CD8-positive, alpha-beta memory T cell (primary cell): ENCODE measurements at regions not wholly inside any gene's neighbourhood (a gene's known extent, or its start where the extent isn't known, plus 50 kb on each side); places are given as distances from the start of the nearest gene placed in this dataset.
A peak's percentile ranks its signal among the peaks of the same experiment; 100 is the strongest.

Experiments used
- CTCF ChIA-PET: fragments of 350-600 bp; sonication (Branson Sonifier 250); formaldehyde crosslinking; loops from one replicate; lab custom pipeline; 2021; ENCODE audit warnings: antibody characterized with exemption; lab: Charles Lee
- POLR2A ChIA-PET: fragments of 350-600 bp; sonication (Branson Sonifier 250); formaldehyde crosslinking; loops from one replicate; lab custom pipeline; 2021; ENCODE audit warnings: antibody characterized with exemption; lab: Charles Lee
- DNase-seq, 5 donors: peaks; one replicate each; pipeline versions ENCODE4 v3.0.0 to v3.0.0-alpha.2; 2020 to 2022; ENCODE audit warnings: mixed read lengths in 1 of 5
- H3K27ac ChIP-seq: one replicate; pipeline ENCODE4 v1.7.0; 2013; ENCODE audit warnings: low read depth, mild to moderate bottlenecking, low read length, moderate library complexity
- H3K27me3 ChIP-seq: 2 replicates; pipeline ENCODE4 v1.7.0; 2013; ENCODE audit warnings: low read length, mild to moderate bottlenecking; ENCODE audit not compliant: insufficient read depth, poor library complexity, severe bottlenecking
- H3K36me3 ChIP-seq: 2 replicates; pipeline ENCODE4 v1.7.0; 2013; ENCODE audit warnings: mild to moderate bottlenecking, low read length, moderate library complexity; ENCODE audit not compliant: insufficient read depth
- H3K4me1 ChIP-seq: 2 replicates; pipeline ENCODE4 v1.7.0; 2013; ENCODE audit warnings: mild to moderate bottlenecking, low read length, moderate library complexity; ENCODE audit not compliant: insufficient read depth
- H3K4me3 ChIP-seq: 2 replicates; pipeline ENCODE4 v1.7.0; 2013; ENCODE audit warnings: mild to moderate bottlenecking, low read length
- H3K9me3 ChIP-seq: 2 replicates; pipeline ENCODE4 v1.7.0; 2013; ENCODE audit warnings: mild to moderate bottlenecking, low read length
- H3K27ac Mint-ChIP-seq, 8 donors: one replicate each; pipeline ENCODE4 v1.8.0; 2020 to 2021; ENCODE audit warnings: mixed read lengths in 8 of 8, mild to moderate bottlenecking in 6 of 8, inconsistent platforms in 3 of 8, moderate library complexity in 3 of 8
- H3K27me3 Mint-ChIP-seq, 2 donors: one replicate each; pipeline ENCODE4 v1.8.0; 2020 to 2021; ENCODE audit warnings: mixed read lengths in 2 of 2, mild to moderate bottlenecking in 1 of 2, moderate library complexity in 1 of 2
- H3K36me3 Mint-ChIP-seq, 3 donors: one replicate each; pipeline ENCODE4 v1.8.0; 2020 to 2021; ENCODE audit warnings: mixed read lengths in 3 of 3, inconsistent platforms in 1 of 3, mild to moderate bottlenecking in 1 of 3
- H3K4me1 Mint-ChIP-seq, 3 donors: one replicate each; pipeline ENCODE4 v1.8.0; 2020 to 2021; ENCODE audit warnings: mixed read lengths in 3 of 3, inconsistent platforms in 1 of 3, mild to moderate bottlenecking in 1 of 3
- H3K4me3 Mint-ChIP-seq, 7 donors: one replicate each; pipeline ENCODE4 v1.8.0; 2020 to 2021; ENCODE audit warnings: mixed read lengths in 7 of 7, mild to moderate bottlenecking in 6 of 7, moderate library complexity in 4 of 7, inconsistent platforms in 2 of 7
- H3K9me3 Mint-ChIP-seq, 5 donors: one replicate each; pipeline ENCODE4 v1.8.0; 2020 to 2022; ENCODE audit warnings: mixed read lengths in 5 of 5, mild to moderate bottlenecking in 3 of 5, moderate library complexity in 2 of 5, inconsistent platforms in 1 of 5

- Histone ChIP-seq H3K27me3 (no peaks in the 10 kb centered on the region), H3K4me3 (no peak overlapping the region), H3K9me3 (no peaks in the 10 kb centered on the region), H3K4me1 (no peaks in the 10 kb centered on the region), H3K27ac (no peak overlapping the region), H3K36me3 (no peaks in the 10 kb centered on the region)
- DNase-seq, result no peak
- no peaks in the 10 kb centered on the region for H3K4me1 Mint-ChIP-seq
- H3K4me3 Mint-ChIP-seq, result no peak overlapping the region
- H3K9me3 Mint-ChIP-seq, result no peaks in the 10 kb centered on the region
- peaks cover 24 to 68% of the 10 kb centered on the region in 2 donors for H3K27me3 Mint-ChIP-seq
- ChIA-PET POLR2A (no interaction called here), CTCF (interaction anchor here (1.3 to 1.5 kb wide), 2 partner anchors 20 to 209 kb away, joined by 3 to 4 read pairs; no protein-coding TSS in a partner anchor)
- H3K36me3 Mint-ChIP-seq, result no peaks in the 10 kb centered on the region
- H3K27ac Mint-ChIP-seq, result no peak overlapping the region
Measured at GRCh38 chr17:77076124-77076830, 64.5 kb upstream of the SEC14L1 start.

- ChIA-PET POLR2A (no interaction called here), CTCF (interaction anchor here (0.5 to 5.7 kb wide), 3 partner anchors 12 to 216 kb away, joined by 3 to 41 read pairs (median 4); partner anchors contain the start of gene MGAT5B)
- peaks cover 18 to 21% (median 20%) of the 10 kb centered on the region in 3 donors for H3K4me1 Mint-ChIP-seq
- no peaks in the 10 kb centered on the region for H3K9me3 Mint-ChIP-seq
- peak overlapping the region in 1 of 7 donors; percentile 40 for H3K4me3 Mint-ChIP-seq
- Histone ChIP-seq H3K4me3 (no peak overlapping the region), H3K36me3 (no peaks in the 10 kb centered on the region), H3K27me3 (peaks cover 3% of the 10 kb centered on the region), H3K4me1 (peaks cover 14% of the 10 kb centered on the region), H3K27ac (no peak overlapping the region), H3K9me3 (no peaks in the 10 kb centered on the region)
- no peak for DNase-seq
- H3K36me3 Mint-ChIP-seq, result peaks cover 0 to 4% (median 3%) of the 10 kb centered on the region in 3 donors
- H3K27me3 Mint-ChIP-seq, result peaks cover 11 to 19% of the 10 kb centered on the region in 2 donors
- no peak overlapping the region for H3K27ac Mint-ChIP-seq
Measured at GRCh38 chr17:77083531-77083930, 57.2 kb upstream of the SEC14L1 start.

DNA sequence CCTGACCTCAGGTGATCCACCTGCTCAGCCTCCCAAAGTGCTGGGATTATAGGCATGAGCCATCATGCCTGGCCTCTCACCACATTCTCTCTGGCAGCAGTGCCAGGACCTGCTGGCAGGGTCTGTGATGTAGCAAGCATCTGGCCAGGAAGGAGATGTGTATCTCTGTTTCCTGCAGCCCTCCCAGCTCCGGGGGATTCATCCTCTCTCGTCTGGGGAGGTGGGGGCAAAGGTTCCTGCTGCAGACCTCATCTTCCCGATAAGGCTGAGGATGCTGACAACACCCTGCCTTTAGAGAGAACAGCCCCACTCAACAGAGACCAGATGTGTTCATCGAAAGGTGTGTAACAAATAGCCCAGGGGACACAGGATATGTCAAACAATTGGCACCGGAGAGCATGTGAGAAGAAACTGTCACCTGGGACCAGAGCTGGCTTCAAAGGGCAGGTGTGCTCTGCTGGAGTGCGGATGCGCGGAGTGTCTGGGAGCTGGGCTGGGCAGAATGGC lies 54.8 kb upstream of the SEC14L1 start:
- Mint-ChIP-seq H3K27ac (peak overlapping the region in 4 of 8 donors; percentile 24 to 89 (median 76)), H3K4me1 (peaks cover 31 to 42% (median 42%) of the 10 kb centered on the region in 3 donors), H3K27me3 (peaks cover 8 to 10% of the 10 kb centered on the region in 2 donors), H3K36me3 (peaks cover 1 to 22% (median 4%) of the 10 kb centered on the region in 3 donors), H3K4me3 (peak overlapping the region in 6 of 7 donors; percentile 29 to 67 (median 54)), H3K9me3 (no peaks in the 10 kb centered on the region)
- peaks cover 4% of the 10 kb centered on the region for H3K36me3 ChIP-seq
- DNase-seq, result no peak
- H3K27me3 ChIP-seq, result peaks cover 3% of the 10 kb centered on the region
- ChIA-PET CTCF (interaction anchor here (1.1 to 5.7 kb wide), 5 partner anchors 11 to 163 kb away, joined by 3 to 41 read pairs (median 7); no protein-coding TSS in a partner anchor), POLR2A (no interaction called here)
- no peaks in the 10 kb centered on the region for H3K9me3 ChIP-seq
- H3K4me1 ChIP-seq, result peaks cover 28% of the 10 kb centered on the region
- no peak overlapping the region for H3K27ac ChIP-seq
- H3K4me3 ChIP-seq, result no peak overlapping the region

DNA sequence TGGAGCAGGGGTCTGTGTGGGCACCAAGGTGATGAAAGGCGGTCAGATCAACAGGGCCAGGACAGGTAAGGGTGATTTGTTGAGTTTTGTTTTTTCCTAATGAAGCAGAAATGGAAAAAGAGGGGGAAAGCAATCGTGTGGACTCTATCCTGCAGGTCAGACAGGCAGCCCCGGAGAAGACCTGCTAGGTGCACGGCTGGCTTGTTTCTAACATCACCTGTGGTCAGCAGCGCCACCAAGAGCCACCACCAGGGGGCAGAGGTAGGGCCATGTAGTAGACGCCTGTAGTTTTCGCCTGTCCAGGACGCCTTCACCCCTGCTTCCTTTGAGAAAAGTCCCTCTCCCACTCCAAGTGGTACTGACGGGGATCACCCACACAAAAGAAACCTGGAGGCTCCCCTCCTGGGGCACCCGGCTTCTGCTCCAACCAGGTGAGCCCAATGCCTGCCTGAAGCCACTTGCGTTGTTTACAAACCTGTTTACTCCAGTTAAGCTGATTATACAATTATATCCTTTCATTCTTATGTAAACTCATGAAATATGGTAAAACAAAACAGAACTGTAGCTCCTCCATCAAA lies 54.2 kb upstream of the SEC14L1 start:
- Histone ChIP-seq H3K9me3 (no peaks in the 10 kb centered on the region), H3K4me3 (no peak overlapping the region), H3K36me3 (peaks cover 7% of the 10 kb centered on the region), H3K4me1 (peaks cover 28% of the 10 kb centered on the region), H3K27ac (no peak overlapping the region), H3K27me3 (peaks cover 3% of the 10 kb centered on the region)
- H3K36me3 Mint-ChIP-seq, result peaks cover 1 to 27% (median 4%) of the 10 kb centered on the region in 3 donors
- peak overlapping the region in 6 of 8 donors; percentile 21 to 89 (median 72) for H3K27ac Mint-ChIP-seq
- POLR2A ChIA-PET, result interaction anchor here (0.9 kb wide), 1 partner anchor 333 kb away, joined by 6 read pairs; no protein-coding TSS in a partner anchor
- CTCF ChIA-PET, result interaction anchor here (0.7 to 5.7 kb wide), 11 partner anchors 12 to 168 kb away, joined by 3 to 41 read pairs (median 4); partner anchors contain the start of gene SEC14L1
- H3K9me3 Mint-ChIP-seq, result no peaks in the 10 kb centered on the region
- peak; percentile 58 to 82 (median 74) for DNase-seq
- peaks cover 6 to 8% of the 10 kb centered on the region in 2 donors for H3K27me3 Mint-ChIP-seq
- H3K4me1 Mint-ChIP-seq, result peaks cover 33 to 46% (median 45%) of the 10 kb centered on the region in 3 donors
- H3K4me3 Mint-ChIP-seq, result peak overlapping the region in 6 of 7 donors; percentile 29 to 69 (median 54)

- peaks cover 28% of the 10 kb centered on the region for H3K4me1 ChIP-seq
- Mint-ChIP-seq H3K4me1 (peaks cover 40 to 56% (median 52%) of the 10 kb centered on the region in 3 donors), H3K36me3 (peaks cover 5 to 36% (median 7%) of the 10 kb centered on the region in 3 donors), H3K4me3 (peak overlapping the region; percentile 90 to 99 (median 98)), H3K27me3 (peaks cover 3 to 6% of the 10 kb centered on the region in 2 donors), H3K9me3 (no peaks in the 10 kb centered on the region), H3K27ac (peak overlapping the region; percentile 94 to 99 (median 98))
- H3K36me3 ChIP-seq, result peaks cover 13% of the 10 kb centered on the region
- H3K27me3 ChIP-seq, result peaks cover 3% of the 10 kb centered on the region
- POLR2A ChIA-PET, result interaction anchor here (0.5 to 1.6 kb wide), 4 partner anchors 53 to 870 kb away, joined by 4 to 19 read pairs (median 6); partner anchors contain the start of genes MFSD11, SEC14L1, SRSF2 and TNRC6C
- no peak for DNase-seq
- no peaks in the 10 kb centered on the region for H3K9me3 ChIP-seq
- H3K4me3 ChIP-seq, result peak overlapping the region; percentile 80
- peak overlapping the region; percentile 88 for H3K27ac ChIP-seq
- CTCF ChIA-PET, result interaction anchor here (0.8 to 5.7 kb wide), 15 partner anchors 9 to 294 kb away, joined by 3 to 41 read pairs (median 5); partner anchors contain the start of genes MGAT5B and SEC14L1
Measured at GRCh38 chr17:77087650-77088454, 52.9 kb upstream of the SEC14L1 start.

DNA sequence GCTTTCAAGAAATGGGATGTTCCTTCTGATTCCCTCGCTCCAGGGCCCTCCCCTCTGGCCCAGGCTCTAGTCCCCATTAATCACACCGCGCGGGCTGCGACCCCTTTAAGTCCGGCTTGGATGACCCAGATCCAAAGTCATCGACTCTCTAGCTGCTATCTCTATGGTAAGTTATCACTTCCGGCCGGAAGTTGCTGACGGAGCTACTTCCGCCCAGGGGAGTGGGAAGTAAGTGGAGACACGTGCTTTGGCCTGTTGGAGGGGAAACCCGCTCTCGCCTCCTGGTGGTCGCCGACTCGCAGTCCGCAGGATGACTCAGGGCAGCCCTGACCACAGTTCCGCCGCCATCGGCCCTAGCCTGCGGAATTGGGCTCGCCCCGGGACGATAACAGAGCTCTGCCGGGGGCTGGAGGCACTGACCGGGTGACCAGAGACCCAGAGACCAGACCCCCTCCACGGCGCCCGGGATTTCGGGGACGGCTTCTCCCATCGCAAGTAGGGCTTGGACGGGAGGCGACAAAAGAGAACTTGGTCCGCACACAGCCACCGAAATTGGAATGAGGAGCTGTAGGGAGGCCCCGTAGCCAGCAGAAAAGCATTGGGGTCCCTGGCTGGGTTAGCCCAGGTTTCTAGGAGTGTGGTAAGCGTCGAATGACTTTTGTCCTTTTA lies 52.2 kb upstream of the SEC14L1 start:
- Histone ChIP-seq H3K27me3 (peaks cover 3% of the 10 kb centered on the region), H3K36me3 (peaks cover 21% of the 10 kb centered on the region), H3K4me1 (peaks cover 28% of the 10 kb centered on the region), H3K4me3 (peak overlapping the region; percentile 80), H3K27ac (peak overlapping the region; percentile 88), H3K9me3 (no peaks in the 10 kb centered on the region)
- DNase-seq, result peak; percentile 78 to 92 (median 86)
- ChIA-PET CTCF (interaction anchor here (0.6 to 5.7 kb wide), 14 partner anchors 9 to 714 kb away, joined by 3 to 41 read pairs (median 5); partner anchors contain the start of genes MGAT5B and SEC14L1), POLR2A (interaction anchor here (0.5 to 1.6 kb wide), 5 partner anchors 40 to 870 kb away, joined by 3 to 19 read pairs (median 5); partner anchors contain the start of genes MFSD11, SEC14L1, SRSF2 and TNRC6C)
- Mint-ChIP-seq H3K27me3 (peaks cover 3 to 6% of the 10 kb centered on the region in 2 donors), H3K4me3 (peak overlapping the region; percentile 90 to 99 (median 98)), H3K9me3 (no peaks in the 10 kb centered on the region), H3K27ac (peak overlapping the region; percentile 94 to 99 (median 98)), H3K36me3 (peaks cover 10 to 43% (median 11%) of the 10 kb centered on the region in 3 donors), H3K4me1 (peaks cover 45 to 61% (median 57%) of the 10 kb centered on the region in 3 donors)
